Urinary bladder (tissue), 3 donors: ENCODE measurements at regions not wholly inside any gene's neighbourhood (a gene's known extent, or its start where the extent isn't known, plus 50 kb on each side); places are given as distances from the start of the nearest gene placed in this dataset.

Experiments used
- DNase-seq: peaks from one replicate; pipeline ENCODE4 v3.0.0-alpha.2; 2015; ENCODE audit errors: extremely low spot score
- H3K27ac ChIP-seq: one replicate; pipeline ENCODE4 v1.5.1; 2013; ENCODE audit warnings: low read depth, mild to moderate bottlenecking, moderate library complexity
- H3K36me3 ChIP-seq: one replicate; pipeline ENCODE4 v1.6.1; 2013; ENCODE audit warnings: mild to moderate bottlenecking, moderate library complexity; ENCODE audit not compliant: insufficient read depth
- H3K4me1 ChIP-seq: one replicate; pipeline ENCODE4 v1.6.1; 2013; ENCODE audit warnings: mild to moderate bottlenecking, moderate library complexity; ENCODE audit not compliant: insufficient read depth
- H3K4me3 ChIP-seq: one replicate; pipeline ENCODE4 v1.5.1; 2013; ENCODE audit warnings: low read depth, low read length
- WGBS: extraction: QIAGEN DNeasy Blood & Tissue Kit; methylation state at CpG from one replicate; pipeline ENCODE4 v1.1.7; 2013; 5-methylcytosine and 5-hydroxymethylcytosine counted together
- donor health status: healthy with polysubstance abuse.
- donor health status: healthy.

- Histone ChIP-seq H3K36me3 (no peaks in the 10 kb centered on the region), H3K4me3 (peak overlapping the region; percentile 64), H3K4me1 (no peaks in the 10 kb centered on the region), H3K27ac (no peak overlapping the region)
- no peak for DNase-seq
- WGBS: 45% methylated on average over 10 of the region's 10 CpGs
Observed at GRCh38 chr10:21172542-21172929, 275.4 kb upstream of the NEBL start.

- WGBS: 86% methylated on average over 6 of the region's 6 CpGs
- H3K27ac ChIP-seq: no peak overlapping the region
- DNase-seq: no peak
- no peak overlapping the region for H3K4me3 ChIP-seq
- H3K4me1 ChIP-seq: no peaks in the 10 kb centered on the region
- H3K36me3 ChIP-seq: no peaks in the 10 kb centered on the region
Observed at GRCh38 chr10:21171936-21172541, 274.9 kb upstream of the NEBL start.

DNA sequence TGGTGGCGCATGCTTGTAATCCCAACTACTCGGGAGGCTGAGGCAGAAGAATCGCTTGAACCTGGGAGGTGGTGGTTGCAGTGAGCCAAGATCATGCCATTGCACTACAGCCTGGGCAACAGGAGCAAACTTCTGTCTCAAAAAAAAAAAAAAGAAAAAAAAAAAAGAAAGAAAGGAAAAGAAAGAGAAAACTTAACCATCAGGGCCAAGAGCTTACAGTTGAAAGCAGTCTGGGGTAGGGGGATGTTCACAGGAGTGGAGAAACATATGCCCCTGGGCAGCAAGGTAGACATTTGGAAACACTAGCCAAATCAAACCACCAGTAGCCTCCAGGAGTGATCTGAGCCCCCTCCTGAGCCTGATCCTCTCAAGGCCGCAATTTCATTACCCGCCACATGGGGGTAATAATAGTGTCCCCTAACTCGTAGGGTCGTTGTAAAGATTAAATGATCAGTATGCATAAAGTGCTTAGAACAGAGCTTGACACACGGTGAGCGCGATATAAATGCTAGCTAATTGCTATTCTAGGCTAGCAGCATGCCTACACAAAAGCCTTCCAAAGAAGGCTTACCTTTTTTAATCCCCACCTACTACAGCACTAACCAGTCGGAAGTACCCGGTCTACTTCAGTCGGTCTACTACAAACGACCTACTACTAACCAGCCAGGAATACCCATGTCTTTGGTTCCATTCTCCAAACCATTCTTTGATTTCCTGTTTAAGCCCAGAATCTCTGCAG, 274.3 kb upstream of the NEBL start:
- Histone ChIP-seq H3K36me3 (no peaks in the 10 kb centered on the region), H3K27ac (no peak overlapping the region), H3K4me3 (no peak overlapping the region), H3K4me1 (no peaks in the 10 kb centered on the region)
- WGBS: 80% methylated on average over 14 of the region's 14 CpGs
- no peak for DNase-seq

- DNase-seq: no peak
- Histone ChIP-seq H3K27ac (no peak overlapping the region), H3K4me3 (no peak overlapping the region), H3K36me3 (no peaks in the 10 kb centered on the region), H3K4me1 (peaks cover 1% of the 10 kb centered on the region)
- 54% methylated on average over 5 of the region's 5 CpGs for WGBS
Observed at GRCh38 chr10:21170216-21170615, 273.1 kb upstream of the NEBL start.

- WGBS: 79% methylated on average over 4 of the region's 4 CpGs
- Histone ChIP-seq H3K36me3 (no peaks in the 10 kb centered on the region), H3K4me1 (peaks cover 1% of the 10 kb centered on the region), H3K27ac (no peak overlapping the region), H3K4me3 (no peak overlapping the region)
- no peak for DNase-seq
Observed at GRCh38 chr10:21169271-21169670, 272.2 kb upstream of the NEBL start.

GRCh38 chr10:21167288-21168010, 270.3 kb upstream of the NEBL start:
- Histone ChIP-seq H3K36me3 (no peaks in the 10 kb centered on the region), H3K27ac (no peak overlapping the region), H3K4me3 (no peak overlapping the region), H3K4me1 (peaks cover 1% of the 10 kb centered on the region)
- WGBS: 87% methylated on average over 8 of the region's 8 CpGs
- no peak for DNase-seq

DNA sequence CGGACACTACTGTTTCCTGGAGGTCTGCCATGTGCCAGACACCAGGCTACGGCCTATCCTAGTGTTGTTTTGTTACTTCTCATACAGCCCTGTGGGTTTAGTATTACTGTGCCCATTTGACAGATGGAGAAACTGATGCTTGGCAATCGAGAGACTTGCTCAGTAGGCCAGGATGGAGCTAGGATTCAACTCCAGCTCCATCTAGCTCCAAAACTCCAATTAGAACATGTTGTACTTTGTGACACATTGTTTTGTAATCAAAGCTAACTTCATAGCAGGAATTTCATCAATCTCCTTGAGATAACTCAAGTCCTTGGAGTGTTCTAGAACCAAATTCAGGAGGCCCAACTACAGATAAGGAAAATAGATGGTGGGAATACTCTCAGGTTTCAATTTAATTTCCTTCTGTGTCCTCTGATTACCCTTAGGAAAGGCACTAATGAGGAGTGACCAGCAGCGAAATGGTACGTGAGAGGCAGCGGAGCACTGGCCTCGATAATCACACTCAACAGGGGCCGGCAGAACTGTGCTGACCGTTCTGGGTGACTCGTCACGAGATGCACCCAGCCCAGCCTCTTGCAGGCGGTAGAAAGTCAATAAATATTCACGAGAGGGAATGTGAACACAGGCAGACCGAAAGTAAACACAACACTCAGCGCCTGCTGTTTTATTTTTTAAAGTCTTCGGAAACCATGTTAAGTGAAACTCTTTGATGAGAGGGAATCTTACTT, 269.6 kb upstream of the NEBL start:
- no peak overlapping the region for H3K4me3 ChIP-seq
- WGBS: 65% methylated on average over 16 of the region's 16 CpGs

DNA sequence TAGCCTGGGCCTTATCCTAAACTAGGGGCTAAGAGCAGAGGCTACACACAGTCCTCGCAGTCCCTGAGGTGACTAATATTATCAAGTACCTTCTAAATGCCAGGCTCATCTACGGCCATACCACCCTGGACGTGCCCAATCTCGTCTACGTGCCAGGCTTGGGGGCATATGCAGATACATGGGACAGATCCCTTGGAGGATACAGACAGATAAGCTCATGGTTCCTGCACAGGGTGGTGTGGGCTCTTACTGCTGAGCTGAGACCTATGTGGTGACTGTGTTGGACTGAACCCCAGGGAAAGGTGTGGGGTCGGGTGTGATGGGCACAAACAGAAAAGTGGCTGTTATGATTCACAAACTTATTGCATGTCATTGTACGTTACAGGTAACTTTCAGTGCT, 268.4 kb upstream of the NEBL start:
- H3K4me1 ChIP-seq: peaks cover 1% of the 10 kb centered on the region
- no peak for DNase-seq
- H3K4me3 ChIP-seq: no peak overlapping the region
- WGBS: 89% methylated on average over 7 of the region's 7 CpGs
- no peaks in the 10 kb centered on the region for H3K36me3 ChIP-seq
- no peak overlapping the region for H3K27ac ChIP-seq

More for the DNA sequence above, 269.6 kb upstream of the NEBL start:
- DNase-seq: no peak
- Histone ChIP-seq H3K27ac (no peak overlapping the region), H3K36me3 (no peaks in the 10 kb centered on the region), H3K4me1 (peaks cover 1% of the 10 kb centered on the region)

- WGBS: 75% methylated on average over 3 of the region's 3 CpGs
- H3K27ac ChIP-seq: no peak overlapping the region
Observed at GRCh38 chr10:21164687-21165086, 267.6 kb upstream of the NEBL start.

DNA sequence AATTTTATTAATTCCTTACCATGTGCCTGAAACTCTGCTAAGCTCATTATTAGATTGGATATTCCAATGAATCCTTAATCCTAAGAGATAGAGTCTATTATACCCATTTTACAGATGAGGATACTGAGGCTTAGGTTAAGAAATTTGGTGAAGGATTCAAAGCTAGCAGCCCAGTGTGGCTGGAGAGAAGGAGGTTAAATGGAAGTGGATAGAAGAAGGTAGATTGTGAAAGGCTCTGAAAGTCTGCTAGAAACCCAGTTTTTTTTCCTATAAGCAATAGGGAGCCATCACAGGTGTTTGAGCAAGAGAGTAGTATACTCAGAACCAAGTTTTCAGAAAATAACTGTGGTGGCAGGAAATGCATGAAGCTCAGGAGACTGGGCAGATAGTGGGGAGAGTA, 265.8 kb upstream of the NEBL start:
- DNase-seq: no peak
- Histone ChIP-seq H3K36me3 (no peaks in the 10 kb centered on the region), H3K4me3 (no peak overlapping the region), H3K27ac (no peak overlapping the region), H3K4me1 (peaks cover 1% of the 10 kb centered on the region)

More at GRCh38 chr10:21164687-21165086, 267.6 kb upstream of the NEBL start:
- Histone ChIP-seq H3K36me3 (no peaks in the 10 kb centered on the region), H3K4me3 (no peak overlapping the region), H3K4me1 (peaks cover 1% of the 10 kb centered on the region)
- DNase-seq: no peak

GRCh38 chr10:21161647-21162046, 264.5 kb upstream of the NEBL start:
- WGBS: 91% methylated on average over 2 of the region's 2 CpGs
- no peak overlapping the region for H3K4me3 ChIP-seq
- DNase-seq: no peak
- H3K4me1 ChIP-seq: peaks cover 1% of the 10 kb centered on the region
- H3K36me3 ChIP-seq: no peaks in the 10 kb centered on the region
- H3K27ac ChIP-seq: no peak overlapping the region

DNA sequence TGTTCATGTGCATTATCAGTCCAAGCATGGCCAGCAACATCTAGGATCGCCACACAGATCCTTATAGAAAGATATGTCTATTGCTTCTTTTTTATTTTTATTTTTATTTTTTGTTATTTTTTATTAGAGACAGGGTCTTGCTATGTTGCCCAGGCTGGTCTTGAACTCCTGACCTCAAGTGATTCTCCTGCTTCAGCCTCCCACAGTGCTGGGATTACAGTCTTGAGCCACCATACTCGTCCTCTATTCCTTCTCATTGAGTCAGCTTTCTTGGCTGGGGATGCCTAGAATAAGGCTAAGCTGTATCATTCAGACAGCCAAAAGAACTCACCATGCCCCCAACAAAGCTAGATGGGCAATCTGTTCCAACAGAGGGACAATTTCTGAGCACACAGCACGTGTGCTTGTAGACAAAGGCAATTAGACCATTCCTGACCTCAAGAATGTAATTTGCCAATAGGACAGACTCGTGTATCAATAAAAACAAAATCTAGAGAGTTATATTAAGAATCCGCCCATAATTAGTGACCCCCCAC, 264.0 kb upstream of the NEBL start:
- no peak for DNase-seq
- 79% methylated on average over 5 of the region's 5 CpGs for WGBS

DNA sequence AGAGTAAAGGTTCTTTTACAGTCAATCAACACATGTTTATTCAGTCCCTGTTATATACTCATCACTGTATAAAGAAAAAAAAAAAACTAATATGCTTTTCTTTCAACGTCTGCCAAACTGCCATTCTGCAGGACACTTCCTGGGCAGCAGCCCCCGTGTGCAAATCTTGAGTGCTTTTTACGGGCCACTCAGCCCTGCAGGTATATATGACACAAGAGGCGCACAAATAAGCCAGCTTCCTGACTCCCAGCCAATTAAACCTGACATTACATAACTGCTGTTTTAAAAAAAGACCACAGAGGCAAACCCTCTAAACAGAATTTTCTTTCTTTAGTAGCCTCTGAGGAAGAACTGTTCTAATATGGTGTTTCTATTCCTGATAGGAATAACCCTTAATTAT, 263.0 kb upstream of the NEBL start:
- no peak overlapping the region for H3K4me3 ChIP-seq
- no peak for DNase-seq
- no peaks in the 10 kb centered on the region for H3K36me3 ChIP-seq
- no peaks in the 10 kb centered on the region for H3K4me1 ChIP-seq
- H3K27ac ChIP-seq: no peak overlapping the region
- 33% methylated on average over 4 of the region's 4 CpGs for WGBS

More for the DNA sequence above, 264.0 kb upstream of the NEBL start:
- H3K27ac ChIP-seq: no peak overlapping the region
- H3K4me3 ChIP-seq: no peak overlapping the region
- no peaks in the 10 kb centered on the region for H3K36me3 ChIP-seq
- H3K4me1 ChIP-seq: peaks cover 1% of the 10 kb centered on the region
